ENCODE measurements at regions not wholly inside any gene's neighbourhood (a gene's known extent, or its start where the extent isn't known, plus 50 kb on each side); places are given as distances from the start of the nearest gene placed in this dataset.
A peak's percentile ranks its signal among the peaks of the same experiment; 100 is the strongest.

GRCh38 chr15:31433091-31433490 is 106.5 kb downstream of the KLF13 start:
- H3K4me3 ChIP-seq = no peak overlapping the region
- peak overlapping the region in 12 of 21 experiments; percentile 75 to 95 (median 90) for H3K27ac ChIP-seq

- Histone ChIP-seq H3K27ac (peak overlapping the region in 16 of 21 experiments; percentile 75 to 97 (median 90)), H3K4me3 (no peak overlapping the region)
Measured at GRCh38 chr15:31433574-31433973, 106.9 kb downstream of the KLF13 start.

- H3K27ac ChIP-seq = peak overlapping the region; percentile 32 to 97 (median 89)
- H3K4me3 ChIP-seq = peak overlapping the region in 1 of 7 experiments; percentile 19
Measured at GRCh38 chr15:31434275-31434587, 107.6 kb downstream of the KLF13 start.

- H3K27ac ChIP-seq = peak overlapping the region; percentile 32 to 97 (median 89)
- H3K4me3 ChIP-seq = peak overlapping the region in 6 of 7 experiments; percentile 6 to 19 (median 14)
Measured at GRCh38 chr15:31434588-31435260, 108.1 kb downstream of the KLF13 start.

- Histone ChIP-seq H3K4me3 (peak overlapping the region in 6 of 7 experiments; percentile 6 to 19 (median 14)), H3K27ac (peak overlapping the region; percentile 32 to 97 (median 89))
Measured at GRCh38 chr15:31435261-31435911, 108.8 kb downstream of the KLF13 start.

- H3K27ac ChIP-seq = peak overlapping the region in 20 of 21 experiments; percentile 48 to 97 (median 88)
Measured at GRCh38 chr15:31435912-31436628, 109.4 kb downstream of the KLF13 start.

GRCh38 chr15:31437686-31438085 is 111.1 kb downstream of the KLF13 start:
- Histone ChIP-seq H3K4me3 (no peak overlapping the region), H3K27ac (peak overlapping the region in 16 of 21 experiments; percentile 7 to 95 (median 58))

More at GRCh38 chr15:31435912-31436628, 109.4 kb downstream of the KLF13 start:
- peak overlapping the region in 1 of 7 experiments; percentile 16 for H3K4me3 ChIP-seq

- no peak overlapping the region for H3K4me3 ChIP-seq
- peak overlapping the region in 7 of 21 experiments; percentile 44 to 95 (median 83) for H3K27ac ChIP-seq
Measured at GRCh38 chr15:31438601-31439265, 112.1 kb downstream of the KLF13 start.

GRCh38 chr15:31439328-31439727 is 112.7 kb downstream of the KLF13 start:
- Histone ChIP-seq H3K27ac (no peak overlapping the region), H3K4me3 (no peak overlapping the region)

- H3K27ac ChIP-seq = peak overlapping the region in 20 of 21 experiments; percentile 8 to 97 (median 86)
- peak overlapping the region in 6 of 7 experiments; percentile 42 to 59 (median 52) for H3K4me3 ChIP-seq
Measured at GRCh38 chr15:31440216-31440615, 113.6 kb downstream of the KLF13 start.

- peak overlapping the region; percentile 32 to 59 (median 49) for H3K4me3 ChIP-seq
- H3K27ac ChIP-seq = peak overlapping the region; percentile 8 to 97 (median 86)
Measured at GRCh38 chr15:31440754-31441311, 114.2 kb downstream of the KLF13 start.

GRCh38 chr15:31442226-31442625 is 115.6 kb downstream of the KLF13 start:
- H3K4me3 ChIP-seq = no peak overlapping the region
- H3K27ac ChIP-seq = peak overlapping the region in 18 of 21 experiments; percentile 5 to 97 (median 77)

GRCh38 chr15:31442699-31443111 is 116.1 kb downstream of the KLF13 start:
- H3K4me3 ChIP-seq = no peak overlapping the region
- peak overlapping the region in 17 of 21 experiments; percentile 5 to 97 (median 81) for H3K27ac ChIP-seq

GRCh38 chr15:31444844-31445243 is 118.2 kb downstream of the KLF13 start:
- Histone ChIP-seq H3K27ac (no peak overlapping the region), H3K4me3 (no peak overlapping the region)

- H3K4me3 ChIP-seq = no peak overlapping the region
- H3K27ac ChIP-seq = no peak overlapping the region
Measured at GRCh38 chr15:31446546-31446945, 119.9 kb downstream of the KLF13 start.

- no peak overlapping the region for H3K27ac ChIP-seq
- H3K4me3 ChIP-seq = no peak overlapping the region
Measured at GRCh38 chr15:31447931-31448634, 121.4 kb downstream of the KLF13 start.

- no peak overlapping the region for H3K4me3 ChIP-seq
- H3K27ac ChIP-seq = no peak overlapping the region
Measured at GRCh38 chr15:31448635-31448979, 122.0 kb downstream of the KLF13 start.

GRCh38 chr15:31452595-31453557 is 126.2 kb downstream of the KLF13 start:
- Histone ChIP-seq H3K27ac (no peak overlapping the region), H3K4me3 (no peak overlapping the region)

Measured in skin epidermis (tissue), 12 donors.